ENCODE measurements at regions not wholly inside any gene's neighbourhood (a gene's known extent, or its start where the extent isn't known, plus 50 kb on each side); places are given as distances from the start of the nearest gene placed in this dataset.

DNA sequence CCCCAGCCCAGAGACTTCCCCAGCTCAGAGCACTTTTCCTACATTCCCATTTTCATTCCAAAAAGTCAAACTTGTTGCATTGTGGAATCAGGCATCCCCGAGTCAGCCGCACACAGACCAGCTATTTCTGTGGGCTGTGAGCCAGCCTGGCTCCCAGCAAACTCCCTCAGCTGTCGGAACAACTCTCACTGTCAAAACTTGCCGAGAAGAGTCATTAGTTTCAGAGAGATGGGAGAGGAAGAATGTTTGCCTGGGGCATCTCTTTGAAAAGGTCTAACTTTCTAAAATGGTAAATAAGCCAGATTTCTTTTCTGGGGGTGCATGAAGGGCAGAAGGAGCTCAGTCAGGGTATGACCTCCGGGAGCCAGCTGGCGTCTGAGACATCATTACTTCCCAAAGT, 280.0 kb downstream of the TMEM114 start:
- TF ChIP-seq ZFX (IDR thresholded peaks at IDR 0.05): no peak
- TF ChIP-seq, protein P1, sequence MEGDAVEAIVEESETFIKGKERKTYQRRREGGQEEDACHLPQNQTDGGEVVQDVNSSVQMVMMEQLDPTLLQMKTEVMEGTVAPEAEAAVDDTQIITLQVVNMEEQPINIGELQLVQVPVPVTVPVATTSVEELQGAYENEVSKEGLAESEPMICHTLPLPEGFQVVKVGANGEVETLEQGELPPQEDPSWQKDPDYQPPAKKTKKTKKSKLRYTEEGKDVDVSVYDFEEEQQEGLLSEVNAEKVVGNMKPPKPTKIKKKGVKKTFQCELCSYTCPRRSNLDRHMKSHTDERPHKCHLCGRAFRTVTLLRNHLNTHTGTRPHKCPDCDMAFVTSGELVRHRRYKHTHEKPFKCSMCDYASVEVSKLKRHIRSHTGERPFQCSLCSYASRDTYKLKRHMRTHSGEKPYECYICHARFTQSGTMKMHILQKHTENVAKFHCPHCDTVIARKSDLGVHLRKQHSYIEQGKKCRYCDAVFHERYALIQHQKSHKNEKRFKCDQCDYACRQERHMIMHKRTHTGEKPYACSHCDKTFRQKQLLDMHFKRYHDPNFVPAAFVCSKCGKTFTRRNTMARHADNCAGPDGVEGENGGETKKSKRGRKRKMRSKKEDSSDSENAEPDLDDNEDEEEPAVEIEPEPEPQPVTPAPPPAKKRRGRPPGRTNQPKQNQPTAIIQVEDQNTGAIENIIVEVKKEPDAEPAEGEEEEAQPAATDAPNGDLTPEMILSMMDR (conservative IDR thresholded peaks at IDR 0.05): no peak
- no peak overlapping the region for H3K27ac ChIP-seq

- TF ChIP-seq, protein P1 (conservative IDR thresholded peaks at IDR 0.05): no peak
- TF ChIP-seq ZFX (IDR thresholded peaks at IDR 0.05): no peak
- no peak overlapping the region for H3K27ac ChIP-seq
These were observed 285.1 kb downstream of the TMEM114 start for GRCh38 chr16:8305201-8305600.

DNA sequence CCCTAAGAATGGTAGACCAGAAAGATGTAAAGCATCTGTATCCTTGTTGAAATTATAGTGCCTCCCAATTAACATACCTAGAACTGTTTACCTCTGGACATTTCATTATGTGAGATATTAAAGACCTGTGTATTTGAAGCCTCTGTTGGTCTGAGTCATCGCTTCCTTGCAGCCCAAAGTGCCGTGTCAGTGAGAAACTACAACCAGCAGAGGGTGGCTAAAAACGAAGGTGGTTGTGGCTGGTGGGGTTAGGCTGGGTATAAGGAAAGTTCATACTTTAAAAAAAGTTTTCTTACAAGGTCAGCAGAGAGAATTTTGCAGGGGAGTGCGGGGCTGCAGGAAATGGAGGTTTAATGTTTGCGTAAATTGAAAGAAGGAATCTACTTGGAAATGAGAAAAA, 290.7 kb downstream of the TMEM114 start:
- no peak for TF ChIP-seq ZFX (IDR thresholded peaks at IDR 0.05)
- TF ChIP-seq, protein P1 (conservative IDR thresholded peaks at IDR 0.05): no peak
- H3K27ac ChIP-seq: no peak overlapping the region

DNA sequence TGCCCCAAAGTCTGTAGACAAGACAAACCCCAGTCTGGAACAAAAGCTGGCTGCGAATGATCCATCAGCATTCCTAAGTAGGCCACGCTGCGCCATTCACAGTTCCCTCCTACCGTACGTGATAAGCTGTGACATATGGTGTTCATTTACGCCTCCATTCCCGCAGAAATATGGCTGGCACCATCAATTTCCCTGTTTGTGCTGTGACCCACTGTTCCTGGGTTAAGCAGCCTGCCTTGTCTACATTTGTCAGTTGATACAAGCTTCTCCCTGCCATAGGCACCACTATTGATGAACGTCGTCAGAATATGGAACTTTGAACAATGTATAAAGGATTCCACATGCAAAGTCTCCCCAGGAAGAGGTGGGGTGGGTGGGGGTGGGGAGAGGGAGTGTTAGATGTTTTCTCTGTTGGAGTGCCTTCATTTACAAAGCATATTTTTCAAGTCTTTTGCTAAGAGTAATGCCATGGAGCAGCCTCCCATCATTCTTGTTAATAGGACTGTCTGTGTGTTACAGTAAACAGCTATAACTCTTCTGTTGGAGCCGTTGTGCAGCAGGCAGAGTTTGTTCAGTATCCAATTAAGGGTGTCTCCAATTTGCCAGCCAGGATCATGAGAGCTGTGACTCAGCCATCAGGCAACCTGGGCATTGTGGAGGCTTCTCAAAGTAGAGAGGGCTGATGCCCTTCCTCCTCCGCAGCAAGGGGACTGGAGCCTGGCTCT, 294.6 kb downstream of the TMEM114 start:
- no peak for TF ChIP-seq ZFX (IDR thresholded peaks at IDR 0.05)
- TF ChIP-seq, protein P1 (conservative IDR thresholded peaks at IDR 0.05): no peak
- H3K27ac ChIP-seq: no peak overlapping the region

DNA sequence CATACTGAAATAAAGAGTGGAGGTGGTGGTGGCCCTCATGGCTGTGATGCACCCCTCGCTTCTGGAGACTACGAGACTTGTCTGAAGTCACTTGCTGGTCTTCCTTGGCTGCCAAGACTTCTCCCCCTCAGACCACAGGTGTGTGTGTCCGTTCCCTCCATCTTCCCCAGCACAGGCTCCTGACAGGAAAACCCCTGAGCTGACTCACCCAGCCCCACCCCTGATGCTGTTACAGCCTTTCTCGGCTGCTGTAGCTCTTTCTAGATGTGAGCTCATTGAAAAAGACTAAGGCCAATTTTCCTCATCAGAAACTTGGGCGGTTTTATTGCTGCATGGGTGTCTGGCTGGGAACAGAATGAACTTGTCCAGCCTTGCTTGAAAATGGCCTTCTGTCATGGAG, 296.9 kb downstream of the TMEM114 start:
- H3K27ac ChIP-seq: no peak overlapping the region
- TF ChIP-seq ZFX (IDR thresholded peaks at IDR 0.05): no peak
- TF ChIP-seq, protein P1 (conservative IDR thresholded peaks at IDR 0.05): no peak

- no peak overlapping the region for H3K27ac ChIP-seq
- TF ChIP-seq, protein P1 (conservative IDR thresholded peaks at IDR 0.05): no peak
- no peak for TF ChIP-seq ZFX (IDR thresholded peaks at IDR 0.05)
These were observed 298.0 kb downstream of the TMEM114 start for GRCh38 chr16:8292271-8292670.

DNA sequence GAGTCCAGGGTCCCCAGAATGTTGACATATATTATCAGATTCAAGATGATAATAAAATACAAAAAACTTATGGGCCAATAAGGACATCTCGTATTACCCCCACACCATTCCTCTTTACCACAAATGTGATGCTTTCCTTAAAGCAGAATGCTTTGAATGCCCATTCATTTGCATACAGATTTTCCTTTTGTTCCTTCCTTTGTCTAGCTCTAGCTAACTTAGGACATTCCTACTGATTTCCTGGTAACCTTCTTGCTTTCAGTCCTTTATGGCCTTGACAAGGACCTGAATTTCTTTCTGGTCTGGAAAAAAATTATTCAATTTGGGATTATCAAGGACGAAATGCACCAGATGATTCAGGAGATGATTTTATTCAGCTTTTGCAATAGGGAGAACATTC, 304.0 kb downstream of the TMEM114 start:
- TF ChIP-seq ZFX (IDR thresholded peaks at IDR 0.05): no peak
- TF ChIP-seq, protein P1 (conservative IDR thresholded peaks at IDR 0.05): no peak
- no peak overlapping the region for H3K27ac ChIP-seq

Data from C4-2B (cell line).